C4-2B (cell line): ENCODE measurements at regions not wholly inside any gene's neighbourhood (a gene's known extent, or its start where the extent isn't known, plus 50 kb on each side); places are given as distances from the start of the nearest gene placed in this dataset.

Source experiments
- H3K27ac ChIP-seq: fragments of 450-650 bp; 2 replicates; pipeline ENCODE4 v1.5.1; 2017
- ZFX ChIP-seq: fragments of 450-650 bp; IDR thresholded peaks from 2 replicates; pipeline ENCODE4 v1.6.1; 2017
- TF ChIP-seq, protein P1 (sequence below): fragments of 450-650 bp; conservative IDR thresholded peaks from 2 replicates; pipeline ENCODE4 v1.5.1; 2017; ENCODE audit warnings: mild to moderate bottlenecking

DNA sequence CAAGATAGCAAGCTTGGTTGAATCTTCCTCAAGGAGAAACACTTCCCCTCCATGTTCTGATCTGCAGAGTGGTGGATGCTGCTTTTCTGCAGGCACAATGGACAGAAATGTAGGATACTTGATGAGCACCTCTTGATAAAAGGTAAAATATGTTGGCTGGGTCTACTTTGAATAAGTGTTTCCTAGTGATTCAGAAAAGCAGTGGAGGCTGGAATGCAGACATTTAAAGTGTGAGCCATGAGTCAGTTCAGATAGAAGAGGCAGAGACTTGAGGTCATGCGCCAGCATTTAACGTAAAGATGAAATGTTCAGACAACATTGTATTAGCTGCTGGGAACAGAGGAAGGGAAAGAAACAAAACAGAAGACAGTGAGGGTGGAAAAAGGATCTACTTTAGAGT, 403.1 kb downstream of the ADRA2A start:
- TF ChIP-seq, protein P1, sequence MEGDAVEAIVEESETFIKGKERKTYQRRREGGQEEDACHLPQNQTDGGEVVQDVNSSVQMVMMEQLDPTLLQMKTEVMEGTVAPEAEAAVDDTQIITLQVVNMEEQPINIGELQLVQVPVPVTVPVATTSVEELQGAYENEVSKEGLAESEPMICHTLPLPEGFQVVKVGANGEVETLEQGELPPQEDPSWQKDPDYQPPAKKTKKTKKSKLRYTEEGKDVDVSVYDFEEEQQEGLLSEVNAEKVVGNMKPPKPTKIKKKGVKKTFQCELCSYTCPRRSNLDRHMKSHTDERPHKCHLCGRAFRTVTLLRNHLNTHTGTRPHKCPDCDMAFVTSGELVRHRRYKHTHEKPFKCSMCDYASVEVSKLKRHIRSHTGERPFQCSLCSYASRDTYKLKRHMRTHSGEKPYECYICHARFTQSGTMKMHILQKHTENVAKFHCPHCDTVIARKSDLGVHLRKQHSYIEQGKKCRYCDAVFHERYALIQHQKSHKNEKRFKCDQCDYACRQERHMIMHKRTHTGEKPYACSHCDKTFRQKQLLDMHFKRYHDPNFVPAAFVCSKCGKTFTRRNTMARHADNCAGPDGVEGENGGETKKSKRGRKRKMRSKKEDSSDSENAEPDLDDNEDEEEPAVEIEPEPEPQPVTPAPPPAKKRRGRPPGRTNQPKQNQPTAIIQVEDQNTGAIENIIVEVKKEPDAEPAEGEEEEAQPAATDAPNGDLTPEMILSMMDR = no peak
- TF ChIP-seq ZFX = no peak
- no peak overlapping the region for H3K27ac ChIP-seq

DNA sequence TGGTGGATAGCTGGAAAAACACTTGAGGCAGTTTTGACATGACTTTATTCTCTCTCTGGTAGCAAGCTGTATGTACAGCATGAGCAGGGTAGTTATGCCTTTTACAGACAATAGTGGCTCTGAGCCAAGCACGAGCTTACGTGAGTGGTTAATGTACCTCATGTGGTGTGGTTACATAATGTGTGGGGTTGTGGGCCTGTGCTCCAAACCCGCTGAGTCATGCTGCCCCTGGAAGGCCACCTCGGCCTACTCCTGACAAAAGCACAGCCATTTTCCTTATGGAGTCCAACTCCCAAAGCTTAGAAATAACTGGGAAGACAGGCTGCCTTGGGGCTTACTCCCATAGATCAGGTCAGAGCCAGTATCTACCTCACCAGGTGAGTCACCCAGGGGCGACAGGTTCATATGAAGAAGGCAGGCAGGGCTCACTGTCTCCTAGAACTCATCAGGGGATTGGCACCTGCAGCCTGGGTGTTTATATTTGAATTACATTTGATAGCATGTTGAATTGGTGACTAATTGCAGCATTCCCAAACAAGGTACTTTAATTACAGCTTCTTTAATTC, 404.5 kb downstream of the ADRA2A start:
- 0 out of 2 replicates have a peak overlapping the region, but pooled peaks have one; percentile 43 for H3K27ac ChIP-seq
- TF ChIP-seq ZFX = no peak
- TF ChIP-seq, protein P1 = no peak

DNA sequence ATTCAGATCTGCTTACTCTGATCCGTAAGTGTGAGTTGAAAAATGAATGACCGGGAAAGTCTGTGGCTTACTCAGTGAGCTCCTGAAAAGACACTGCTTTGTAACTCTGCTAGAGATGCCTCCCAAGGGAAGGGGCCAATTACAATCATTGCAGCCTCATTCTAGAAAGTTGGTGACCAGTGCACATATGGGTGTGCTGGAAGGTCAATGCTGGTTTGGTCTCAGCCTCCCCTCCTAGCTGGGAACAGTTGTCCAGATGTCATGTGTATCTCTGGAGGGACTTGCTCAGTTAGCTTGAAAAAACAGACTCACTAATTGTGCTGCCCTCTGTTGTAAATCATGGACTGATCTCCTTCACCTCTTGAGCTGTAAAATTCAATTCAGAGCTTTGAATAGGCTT, 405.0 kb downstream of the ADRA2A start:
- no peak overlapping the region for H3K27ac ChIP-seq
- no peak for TF ChIP-seq ZFX
- TF ChIP-seq, protein P1 = no peak

DNA sequence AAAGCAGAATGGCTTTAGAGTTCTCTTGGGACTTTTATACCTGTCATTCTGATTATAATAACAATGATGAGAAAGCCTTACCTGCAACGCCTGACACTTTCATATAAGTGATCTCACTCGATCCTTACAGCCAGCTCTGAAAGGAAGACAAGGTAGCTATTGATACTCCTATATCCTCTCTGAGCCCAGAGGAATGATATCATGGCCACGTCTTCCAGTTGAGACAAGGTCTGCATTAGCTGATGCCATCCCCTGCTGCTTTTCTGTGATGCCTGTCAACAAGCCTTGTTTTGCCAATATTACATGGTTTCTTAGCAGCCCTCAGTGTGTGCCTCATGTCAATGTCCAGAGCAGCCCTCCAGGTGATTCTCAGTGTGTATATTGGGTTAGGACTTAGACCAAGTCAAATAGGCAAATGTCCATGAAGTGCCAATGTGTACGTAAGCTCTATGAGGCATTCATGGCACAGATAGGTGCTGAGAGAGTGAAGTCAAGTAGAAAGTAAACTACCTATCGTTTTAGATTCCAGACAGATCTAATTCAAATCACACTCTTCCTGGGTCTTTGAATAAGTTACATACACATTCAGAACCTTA, 405.9 kb downstream of the ADRA2A start:
- TF ChIP-seq, protein P1 = no peak
- TF ChIP-seq ZFX = no peak
- no peak overlapping the region for H3K27ac ChIP-seq

DNA sequence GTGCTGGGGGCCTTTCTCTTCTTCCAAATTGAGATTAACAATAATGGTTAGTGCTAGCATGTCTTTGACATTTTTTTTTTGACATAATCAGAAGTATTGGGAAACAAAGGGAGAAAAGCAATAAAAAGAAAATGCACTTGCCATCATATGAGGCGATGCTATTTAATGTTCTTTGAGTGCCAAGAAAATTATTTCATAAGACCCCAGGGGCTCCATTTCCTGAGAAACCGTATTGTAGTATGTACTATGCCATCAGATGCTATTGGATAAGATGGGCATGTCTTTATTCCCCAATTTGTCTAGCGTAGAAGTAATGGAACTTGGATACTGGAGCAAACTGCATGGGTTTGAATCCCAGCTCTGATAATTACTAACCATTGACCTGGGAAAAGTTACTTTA, 408.9 kb downstream of the ADRA2A start:
- TF ChIP-seq, protein P1 = no peak
- TF ChIP-seq ZFX = no peak
- H3K27ac ChIP-seq = no peak overlapping the region

DNA sequence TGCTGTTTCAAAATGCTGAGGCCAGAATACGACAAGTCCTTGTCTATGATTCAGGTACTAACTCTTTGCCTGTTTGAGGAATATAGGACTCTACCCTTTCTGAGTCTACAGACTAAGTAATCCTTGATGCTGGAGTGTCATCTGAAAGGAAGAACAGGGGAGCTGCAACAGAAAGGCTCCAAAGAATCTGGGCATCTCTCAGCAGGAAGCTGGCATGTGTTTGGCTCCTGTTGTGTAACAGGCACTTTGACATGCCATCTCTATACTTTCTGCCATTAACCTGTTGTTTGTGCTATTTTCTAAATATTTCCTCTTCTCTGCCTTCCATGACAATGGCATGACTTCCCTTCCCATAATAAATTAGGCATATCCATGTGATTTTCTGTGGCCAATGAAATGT, 409.5 kb downstream of the ADRA2A start:
- TF ChIP-seq, protein P1 = no peak
- no peak for TF ChIP-seq ZFX
- no peak overlapping the region for H3K27ac ChIP-seq

DNA sequence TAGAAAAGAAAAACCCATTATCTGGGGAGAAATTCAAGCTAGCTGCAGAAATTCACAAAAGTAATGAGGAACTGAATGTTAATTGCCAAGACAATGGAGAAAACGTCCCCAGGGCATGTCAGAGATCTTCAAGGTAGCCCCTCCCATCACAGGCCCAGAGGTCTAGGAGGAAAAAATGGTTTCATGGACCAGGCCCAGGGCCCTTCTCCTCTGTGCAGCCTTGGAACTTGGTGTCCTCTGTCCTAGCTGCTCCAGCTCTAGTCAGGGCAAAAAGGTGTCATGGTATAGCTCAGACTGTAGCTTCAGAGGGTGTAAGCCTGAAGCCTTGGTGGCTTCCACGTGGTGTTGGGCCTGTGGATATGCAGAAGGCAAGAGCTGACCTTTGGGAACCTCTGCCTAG, 411.8 kb downstream of the ADRA2A start:
- no peak overlapping the region for H3K27ac ChIP-seq
- TF ChIP-seq ZFX = no peak
- TF ChIP-seq, protein P1 = no peak
